ENCODE measurements at regions not wholly inside any gene's neighbourhood (a gene's known extent, or its start where the extent isn't known, plus 50 kb on each side); places are given as distances from the start of the nearest gene placed in this dataset.
"Not testable (repeated sequence)": the region's sequence is repeated elsewhere in the genome, so short reads cannot be mapped to it uniquely, and the experiment has no call there.

GRCh38 chrX:16067886-16068515 is 55.4 kb upstream of the GRPR start:
- no peaks in the 10 kb centered on the region for H3K4me1 Mint-ChIP-seq (ENCODE audit: low read depth)
- no peak overlapping the region for H3K4me3 Mint-ChIP-seq
- no peaks in the 10 kb centered on the region for H3K9me3 Mint-ChIP-seq
- no peaks in the 10 kb centered on the region for H3K36me3 Mint-ChIP-seq (ENCODE audit: low read depth)
- H3K27me3 Mint-ChIP-seq, result peaks cover 3% of the 10 kb centered on the region
- no peak overlapping the region for H3K27ac Mint-ChIP-seq

GRCh38 chrX:16063921-16064320 is 59.4 kb upstream of the GRPR start:
- Mint-ChIP-seq H3K27ac (no peak overlapping the region), H3K27me3 (no peaks in the 10 kb centered on the region), H3K9me3 (no peaks in the 10 kb centered on the region), H3K4me3 (no peak overlapping the region), H3K36me3 (ENCODE audit: low read depth) (no peaks in the 10 kb centered on the region), H3K4me1 (ENCODE audit: low read depth) (no peaks in the 10 kb centered on the region)

- H3K27me3 Mint-ChIP-seq, result no peaks in the 10 kb centered on the region
- no peaks in the 10 kb centered on the region for H3K36me3 Mint-ChIP-seq (ENCODE audit: low read depth)
- H3K4me1 Mint-ChIP-seq (ENCODE audit: low read depth), result no peaks in the 10 kb centered on the region
- no peaks in the 10 kb centered on the region for H3K9me3 Mint-ChIP-seq
- no peak overlapping the region for H3K27ac Mint-ChIP-seq
- no peak overlapping the region for H3K4me3 Mint-ChIP-seq
These were observed 60.2 kb upstream of the GRPR start for GRCh38 chrX:16063141-16063540.

GRCh38 chrX:16061296-16061695 is 62.1 kb upstream of the GRPR start:
- Mint-ChIP-seq H3K4me3 (no peak overlapping the region), H3K9me3 (no peaks in the 10 kb centered on the region), H3K4me1 (ENCODE audit: low read depth) (no peaks in the 10 kb centered on the region), H3K27me3 (no peaks in the 10 kb centered on the region), H3K27ac (no peak overlapping the region), H3K36me3 (ENCODE audit: low read depth) (no peaks in the 10 kb centered on the region)

GRCh38 chrX:16060252-16060651 is 63.1 kb upstream of the GRPR start:
- H3K36me3 Mint-ChIP-seq (ENCODE audit: low read depth), result no peaks in the 10 kb centered on the region
- no peaks in the 10 kb centered on the region for H3K9me3 Mint-ChIP-seq
- H3K27me3 Mint-ChIP-seq, result no peaks in the 10 kb centered on the region
- H3K4me1 Mint-ChIP-seq (ENCODE audit: low read depth), result no peaks in the 10 kb centered on the region
- no peak overlapping the region for H3K27ac Mint-ChIP-seq
- no peak overlapping the region for H3K4me3 Mint-ChIP-seq

- H3K9me3 Mint-ChIP-seq; H3K27ac Mint-ChIP-seq; H3K4me1 Mint-ChIP-seq (ENCODE audit: low read depth); H3K36me3 Mint-ChIP-seq (ENCODE audit: low read depth); H3K27me3 Mint-ChIP-seq; H3K4me3 Mint-ChIP-seq: not testable (repeated sequence)
These were observed 74.2 kb upstream of the GRPR start for GRCh38 chrX:16049126-16049525.

- H3K27ac Mint-ChIP-seq, result no peak overlapping the region
- H3K4me3 Mint-ChIP-seq, result no peak overlapping the region
- H3K4me1 Mint-ChIP-seq (ENCODE audit: low read depth), result peaks cover 7% of the 10 kb centered on the region
- H3K27me3 Mint-ChIP-seq, result no peaks in the 10 kb centered on the region
- no peaks in the 10 kb centered on the region for H3K9me3 Mint-ChIP-seq
- no peaks in the 10 kb centered on the region for H3K36me3 Mint-ChIP-seq (ENCODE audit: low read depth)
These were observed 80.4 kb upstream of the GRPR start for GRCh38 chrX:16042980-16043379.

GRCh38 chrX:16039834-16040233 is 83.5 kb upstream of the GRPR start:
- peaks cover 4% of the 10 kb centered on the region for H3K27me3 Mint-ChIP-seq
- no peaks in the 10 kb centered on the region for H3K36me3 Mint-ChIP-seq (ENCODE audit: low read depth)
- H3K4me1 Mint-ChIP-seq (ENCODE audit: low read depth), result peaks cover 7% of the 10 kb centered on the region
- H3K27ac Mint-ChIP-seq, result peak overlapping the region; percentile 24
- H3K4me3 Mint-ChIP-seq, result no peak overlapping the region
- H3K9me3 Mint-ChIP-seq, result peaks cover 4% of the 10 kb centered on the region

- no peaks in the 10 kb centered on the region for H3K36me3 Mint-ChIP-seq (ENCODE audit: low read depth)
- H3K4me3 Mint-ChIP-seq, result no peak overlapping the region
- H3K9me3 Mint-ChIP-seq, result peaks cover 4% of the 10 kb centered on the region
- H3K4me1 Mint-ChIP-seq (ENCODE audit: low read depth), result peaks cover 7% of the 10 kb centered on the region
- peaks cover 4% of the 10 kb centered on the region for H3K27me3 Mint-ChIP-seq
- peak overlapping the region; percentile 24 for H3K27ac Mint-ChIP-seq
These were observed 84.0 kb upstream of the GRPR start for GRCh38 chrX:16039363-16039762.

- Mint-ChIP-seq H3K4me1 (ENCODE audit: low read depth) (no peaks in the 10 kb centered on the region), H3K9me3 (peaks cover 4% of the 10 kb centered on the region), H3K27me3 (peaks cover 9% of the 10 kb centered on the region), H3K4me3 (no peak overlapping the region), H3K27ac (no peak overlapping the region), H3K36me3 (ENCODE audit: low read depth) (no peaks in the 10 kb centered on the region)
These were observed 90.0 kb upstream of the GRPR start for GRCh38 chrX:16033331-16033730.

- Mint-ChIP-seq H3K27me3 (peaks cover 6% of the 10 kb centered on the region), H3K4me3 (no peak overlapping the region), H3K27ac (no peak overlapping the region), H3K36me3 (ENCODE audit: low read depth) (no peaks in the 10 kb centered on the region), H3K4me1 (ENCODE audit: low read depth) (peaks cover 12% of the 10 kb centered on the region), H3K9me3 (no peaks in the 10 kb centered on the region)
These were observed 94.8 kb upstream of the GRPR start for GRCh38 chrX:16028576-16028975.

- Mint-ChIP-seq H3K4me1 (ENCODE audit: low read depth) (peaks cover 27% of the 10 kb centered on the region), H3K4me3 (no peak overlapping the region), H3K27me3 (peaks cover 8% of the 10 kb centered on the region), H3K36me3 (ENCODE audit: low read depth) (no peaks in the 10 kb centered on the region), H3K27ac (no peak overlapping the region), H3K9me3 (peaks cover 4% of the 10 kb centered on the region)
These were observed 99.3 kb upstream of the GRPR start for GRCh38 chrX:16023790-16024734.

- Mint-ChIP-seq H3K4me3 (no peak overlapping the region), H3K27me3 (peaks cover 11% of the 10 kb centered on the region), H3K27ac (no peak overlapping the region), H3K9me3 (peaks cover 4% of the 10 kb centered on the region), H3K36me3 (ENCODE audit: low read depth) (no peaks in the 10 kb centered on the region), H3K4me1 (ENCODE audit: low read depth) (peaks cover 27% of the 10 kb centered on the region)
These were observed 100.7 kb upstream of the GRPR start for GRCh38 chrX:16022580-16023200.

- H3K27me3 Mint-ChIP-seq, result peaks cover 14% of the 10 kb centered on the region
- no peak overlapping the region for H3K27ac Mint-ChIP-seq
These were observed 105.1 kb upstream of the GRPR start for GRCh38 chrX:16018291-16018690.

GRCh38 chrX:16014171-16014570 is 109.2 kb upstream of the GRPR start:
- peaks cover 6% of the 10 kb centered on the region for H3K27me3 Mint-ChIP-seq
- H3K9me3 Mint-ChIP-seq, result no peaks in the 10 kb centered on the region
- H3K4me3 Mint-ChIP-seq, result no peak overlapping the region
- no peak overlapping the region for H3K27ac Mint-ChIP-seq
- H3K4me1 Mint-ChIP-seq (ENCODE audit: low read depth), result no peaks in the 10 kb centered on the region
- H3K36me3 Mint-ChIP-seq (ENCODE audit: low read depth), result no peaks in the 10 kb centered on the region

More at GRCh38 chrX:16018291-16018690, 105.1 kb upstream of the GRPR start:
- H3K4me1 Mint-ChIP-seq (ENCODE audit: low read depth), result peaks cover 13% of the 10 kb centered on the region
- H3K9me3 Mint-ChIP-seq, result peaks cover 4% of the 10 kb centered on the region
- H3K4me3 Mint-ChIP-seq, result no peak overlapping the region
- H3K36me3 Mint-ChIP-seq (ENCODE audit: low read depth), result no peaks in the 10 kb centered on the region
